ENCODE measurements at regions not wholly inside any gene's neighbourhood (a gene's known extent, or its start where the extent isn't known, plus 50 kb on each side); places are given as distances from the start of the nearest gene placed in this dataset.

GRCh38 chr15:95448531-95449229 lies 881.8 kb upstream of the NR2F2 start:
- DNase-seq (ENCODE audit: low spot score): no peak

- DNase-seq (ENCODE audit: low spot score): no peak
Observed at GRCh38 chr15:95449230-95449628, 881.3 kb upstream of the NR2F2 start.

GRCh38 chr15:95450413-95450812 lies 880.1 kb upstream of the NR2F2 start:
- no peak for DNase-seq (ENCODE audit: low spot score)

- no peak for DNase-seq (ENCODE audit: low spot score)
Observed at GRCh38 chr15:95451938-95452337, 878.6 kb upstream of the NR2F2 start.

GRCh38 chr15:95454403-95455262 lies 875.9 kb upstream of the NR2F2 start:
- DNase-seq (ENCODE audit: low spot score): no peak

- no peak for DNase-seq (ENCODE audit: low spot score)
Observed at GRCh38 chr15:95457520-95457919, 873.0 kb upstream of the NR2F2 start.

- no peak for DNase-seq (ENCODE audit: low spot score)
Observed at GRCh38 chr15:95458721-95459120, 871.8 kb upstream of the NR2F2 start.

GRCh38 chr15:95459273-95459672 lies 871.2 kb upstream of the NR2F2 start:
- no peak for DNase-seq (ENCODE audit: low spot score)

- no peak for DNase-seq (ENCODE audit: low spot score)
Observed at GRCh38 chr15:95464509-95464908, 866.0 kb upstream of the NR2F2 start.

GRCh38 chr15:95468820-95469219 lies 861.7 kb upstream of the NR2F2 start:
- no peak for DNase-seq (ENCODE audit: low spot score)

GRCh38 chr15:95469496-95470000 lies 861.0 kb upstream of the NR2F2 start:
- no peak for DNase-seq (ENCODE audit: low spot score)

- no peak for DNase-seq (ENCODE audit: low spot score)
Observed at GRCh38 chr15:95470529-95470928, 860.0 kb upstream of the NR2F2 start.

- no peak for DNase-seq (ENCODE audit: low spot score)
Observed at GRCh38 chr15:95470997-95471689, 859.4 kb upstream of the NR2F2 start.

- DNase-seq (ENCODE audit: low spot score): no peak
Observed at GRCh38 chr15:95471690-95472086, 858.8 kb upstream of the NR2F2 start.

GRCh38 chr15:95475067-95475466 lies 855.4 kb upstream of the NR2F2 start:
- DNase-seq (ENCODE audit: low spot score): no peak

GRCh38 chr15:95479308-95479707 lies 851.2 kb upstream of the NR2F2 start:
- no peak for DNase-seq (ENCODE audit: low spot score)

- DNase-seq (ENCODE audit: low spot score): no peak
Observed at GRCh38 chr15:95485367-95485766, 845.1 kb upstream of the NR2F2 start.

- DNase-seq (ENCODE audit: low spot score): no peak
Observed at GRCh38 chr15:95486224-95486623, 844.3 kb upstream of the NR2F2 start.

- DNase-seq (ENCODE audit: low spot score): no peak
Observed at GRCh38 chr15:95489103-95489502, 841.4 kb upstream of the NR2F2 start.

GRCh38 chr15:95492388-95493070 lies 838.0 kb upstream of the NR2F2 start:
- peak; percentile 65 for DNase-seq (ENCODE audit: low spot score)

- no peak for DNase-seq (ENCODE audit: low spot score)
Observed at GRCh38 chr15:95494971-95495541, 835.4 kb upstream of the NR2F2 start.

GRCh38 chr15:95497634-95498033 lies 832.9 kb upstream of the NR2F2 start:
- DNase-seq (ENCODE audit: low spot score): no peak
